T47D (cell line): ENCODE measurements at regions not wholly inside any gene's neighbourhood (a gene's known extent, or its start where the extent isn't known, plus 50 kb on each side); places are given as distances from the start of the nearest gene placed in this dataset.
A peak's percentile ranks its signal among the peaks of the same experiment; 100 is the strongest.
"Not testable (repeated sequence)": the region's sequence is repeated elsewhere in the genome, so short reads cannot be mapped to it uniquely, and the experiment has no call there.

Experiments
- DNase-seq, 2 experiments: peaks; one replicate each; pipeline versions ENCODE4 v3.0.0 to v3.0.0-alpha.2; 2011 to 2012; ENCODE audit warnings: low read depth in 1 of 2, low spot score in 1 of 2
- JUND ChIP-seq: IDR thresholded peaks from 2 replicates; pipeline ENCODE4 v1.6.1; 2012; ENCODE audit warnings: low read depth
- in situ Hi-C: cut with HindIII; loops from 2 replicates; pipeline ENCODE4 v1.10.0; 2016; ENCODE audit warnings: low sequenced_read_pairs, low pct_unique_long_range_greater_than_20kb

GRCh38 chr18:34942276-34942675, 98.9 kb upstream of the MAPRE2 start:
- DNase-seq: no peak
- in situ Hi-C loops: no loop called here
- no peak for TF ChIP-seq JUND

- TF ChIP-seq JUND: no peak
- in situ Hi-C loops: no loop called here
- peak in 1 of 2 experiments; percentile 23 for DNase-seq
Observed at GRCh38 chr18:34942975-34943374, 98.2 kb upstream of the MAPRE2 start.

- TF ChIP-seq JUND: no peak
- no peak for DNase-seq
- in situ Hi-C loops: no loop called here
Observed at GRCh38 chr18:34943587-34943986, 97.6 kb upstream of the MAPRE2 start.

- in situ Hi-C loops: no loop called here
- DNase-seq: no peak
- TF ChIP-seq JUND: no peak
Observed at GRCh38 chr18:34947711-34948125, 93.5 kb upstream of the MAPRE2 start.

GRCh38 chr18:34951625-34952379, 89.4 kb upstream of the MAPRE2 start:
- no peak for TF ChIP-seq JUND
- DNase-seq: peak in 1 of 2 experiments; percentile 69
- in situ Hi-C loops: no loop called here

GRCh38 chr18:34953212-34953611, 88.0 kb upstream of the MAPRE2 start:
- in situ Hi-C loops: no loop called here
- DNase-seq: no peak
- TF ChIP-seq JUND: no peak

- DNase-seq, in situ Hi-C loops: not testable (repeated sequence)
Observed at GRCh38 chr18:34955494-34955893, 85.7 kb upstream of the MAPRE2 start.

- in situ Hi-C loops: no loop called here
- DNase-seq: no peak
- TF ChIP-seq JUND: no peak
Observed at GRCh38 chr18:34956663-34957062, 84.5 kb upstream of the MAPRE2 start.

- DNase-seq: peak in 1 of 2 experiments; percentile 8
- TF ChIP-seq JUND: no peak
- in situ Hi-C loops: no loop called here
Observed at GRCh38 chr18:34957119-34957863, 83.9 kb upstream of the MAPRE2 start.

GRCh38 chr18:34957864-34958259, 83.4 kb upstream of the MAPRE2 start:
- in situ Hi-C loops: no loop called here
- no peak for TF ChIP-seq JUND
- no peak for DNase-seq

- in situ Hi-C loops: no loop called here
- peak in 1 of 2 experiments; percentile 31 for DNase-seq
- no peak for TF ChIP-seq JUND
Observed at GRCh38 chr18:34959211-34959829, 81.9 kb upstream of the MAPRE2 start.

- in situ Hi-C loops: no loop called here
- no peak for TF ChIP-seq JUND
- DNase-seq: no peak
Observed at GRCh38 chr18:34959989-34960388, 81.2 kb upstream of the MAPRE2 start.

- in situ Hi-C loops: no loop called here
- TF ChIP-seq JUND: no peak
- no peak for DNase-seq
Observed at GRCh38 chr18:34965108-34965507, 76.1 kb upstream of the MAPRE2 start.
